NCI-H2081 (cell line): ENCODE measurements at regions not wholly inside any gene's neighbourhood (a gene's known extent, or its start where the extent isn't known, plus 50 kb on each side); places are given as distances from the start of the nearest gene placed in this dataset.

Source experiments
- DNase-seq, 2 experiments: peaks; one replicate each; lab custom pipeline; 2025; lab: John Stamatoyannopoulos, UW

- DNase-seq: no peak
Measured at GRCh38 chr15:39347453-39347852, 233.4 kb upstream of the THBS1 start.

GRCh38 chr15:39350785-39351184 lies 230.1 kb upstream of the THBS1 start:
- DNase-seq: no peak

GRCh38 chr15:39354189-39354588 lies 226.7 kb upstream of the THBS1 start:
- no peak for DNase-seq

- no peak for DNase-seq
Measured at GRCh38 chr15:39357480-39358268, 223.2 kb upstream of the THBS1 start.

DNA sequence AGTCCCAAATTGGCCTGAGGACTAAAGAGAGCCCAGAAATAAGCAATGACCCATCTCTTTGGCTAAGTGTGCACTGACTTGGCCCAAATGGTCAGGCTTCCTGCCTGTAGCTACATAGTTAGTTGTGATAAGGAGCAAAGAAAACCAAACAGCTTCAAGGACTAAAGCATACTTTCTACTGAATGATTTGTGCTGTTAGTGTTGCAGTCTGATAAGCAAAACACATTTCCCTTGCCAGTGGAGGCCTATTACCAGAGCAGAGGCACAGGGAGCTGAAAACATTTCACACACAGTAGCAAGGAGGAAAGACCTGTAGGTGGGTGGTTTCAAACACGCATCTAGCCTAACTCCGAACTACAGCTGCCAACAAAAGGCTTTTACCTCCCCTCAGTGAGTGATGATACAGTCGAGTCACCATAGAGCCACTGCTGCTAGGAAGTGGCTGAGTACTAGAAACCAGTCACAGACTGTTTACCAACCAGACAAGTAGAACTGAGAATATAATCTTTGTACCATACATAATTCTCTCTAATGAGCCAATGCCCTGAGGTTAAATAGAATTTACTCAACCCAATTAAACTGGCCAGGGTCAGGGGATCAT lies 222.3 kb upstream of the THBS1 start:
- DNase-seq: no peak

- no peak for DNase-seq
Measured at GRCh38 chr15:39359771-39360170, 221.1 kb upstream of the THBS1 start.

DNA sequence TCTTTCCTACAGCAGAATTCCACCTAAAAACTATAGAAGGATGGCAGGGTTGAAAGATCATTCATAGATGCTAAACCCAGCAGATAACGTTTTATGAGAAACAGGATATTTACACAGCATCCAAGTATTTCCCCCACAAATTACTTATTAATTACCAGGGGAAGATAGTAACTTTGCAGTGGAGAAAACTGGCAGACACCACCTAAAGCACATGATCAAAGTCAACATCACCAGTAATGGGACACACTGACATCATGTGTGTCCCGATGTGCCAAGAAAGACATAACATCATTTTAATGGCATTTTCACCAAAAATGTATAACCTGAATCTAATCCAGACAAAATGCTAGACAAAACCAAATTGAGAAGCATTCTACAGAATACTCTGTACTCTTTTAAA lies 220.4 kb upstream of the THBS1 start:
- no peak for DNase-seq

GRCh38 chr15:39361497-39361896 lies 219.4 kb upstream of the THBS1 start:
- DNase-seq: no peak

DNA sequence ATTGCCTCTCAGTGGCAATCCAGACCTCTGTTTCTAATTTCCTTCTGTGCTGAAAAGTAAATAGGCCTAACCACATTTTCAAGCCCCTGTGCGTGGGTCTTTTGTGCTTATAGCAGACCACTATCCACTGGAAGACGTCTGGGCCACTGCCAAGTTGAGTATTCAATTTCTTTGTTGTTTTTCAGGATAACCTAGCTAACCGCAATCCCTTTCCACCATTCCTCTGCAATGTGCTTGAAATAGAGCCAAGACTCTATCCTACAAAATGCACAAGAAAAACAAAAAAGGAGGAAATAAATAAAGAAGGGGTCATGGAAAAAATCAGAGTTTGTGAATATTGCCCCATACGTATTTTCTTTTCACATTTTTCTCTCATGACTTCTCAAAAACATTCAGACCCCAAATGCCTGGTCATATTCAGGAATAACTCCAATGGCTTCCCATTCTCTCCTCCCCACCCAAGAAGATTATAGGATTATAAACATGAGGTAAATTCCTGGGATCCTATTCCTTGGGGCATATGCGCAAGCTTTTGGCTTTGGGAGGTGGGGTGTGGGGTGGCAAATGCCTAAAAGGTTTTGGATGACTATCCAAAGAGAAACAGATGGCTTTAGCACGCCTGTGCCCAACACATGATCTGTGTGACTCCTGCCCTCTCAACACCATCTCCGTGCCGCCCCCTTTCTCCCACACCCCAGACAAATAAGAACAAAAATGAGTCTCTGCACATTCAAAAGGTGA lies 217.9 kb upstream of the THBS1 start:
- no peak for DNase-seq

DNA sequence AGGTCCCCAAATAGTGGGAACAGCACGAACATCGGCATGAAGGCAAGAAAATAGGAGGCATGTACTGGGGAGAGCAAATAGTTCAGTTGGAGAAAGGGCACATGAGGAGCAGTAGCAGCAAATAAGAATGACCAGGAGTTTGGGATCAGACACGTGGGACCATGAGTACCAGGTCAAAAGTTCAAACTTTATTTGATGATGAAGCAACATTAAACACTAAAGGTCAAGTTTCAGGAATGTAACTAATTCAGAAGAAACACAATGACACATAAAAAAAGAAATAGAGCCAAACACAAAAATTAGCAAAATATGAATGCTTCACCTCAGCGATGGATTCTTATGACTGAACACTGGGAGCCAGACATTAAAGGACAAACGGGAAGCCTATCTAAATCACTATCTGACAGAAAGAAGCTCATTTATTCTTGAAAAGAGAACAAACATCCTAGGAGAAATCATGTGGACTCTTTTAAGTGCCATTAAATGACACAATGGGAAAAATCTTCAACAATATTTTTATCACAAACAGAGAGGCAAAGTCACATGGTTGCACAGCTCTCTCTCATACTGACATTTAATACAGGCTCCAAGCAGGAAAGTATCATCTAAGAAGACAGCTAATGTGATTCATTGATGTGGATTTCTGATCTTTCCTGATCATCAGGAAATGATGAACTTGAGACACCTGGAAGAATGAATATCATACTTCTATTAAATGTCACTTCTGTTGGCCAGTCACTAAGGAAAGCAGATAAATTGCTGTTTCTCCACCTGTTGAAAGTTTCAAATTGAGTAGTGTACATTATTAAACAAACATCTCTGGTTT lies 216.9 kb upstream of the THBS1 start:
- DNase-seq: no peak

GRCh38 chr15:39364721-39365120 lies 216.2 kb upstream of the THBS1 start:
- no peak for DNase-seq

GRCh38 chr15:39365161-39365560 lies 215.7 kb upstream of the THBS1 start:
- no peak for DNase-seq

GRCh38 chr15:39365873-39366272 lies 215.0 kb upstream of the THBS1 start:
- no peak for DNase-seq

- no peak for DNase-seq
Measured at GRCh38 chr15:39367596-39367995, 213.3 kb upstream of the THBS1 start.

- DNase-seq: no peak
Measured at GRCh38 chr15:39369768-39370167, 211.1 kb upstream of the THBS1 start.

DNA sequence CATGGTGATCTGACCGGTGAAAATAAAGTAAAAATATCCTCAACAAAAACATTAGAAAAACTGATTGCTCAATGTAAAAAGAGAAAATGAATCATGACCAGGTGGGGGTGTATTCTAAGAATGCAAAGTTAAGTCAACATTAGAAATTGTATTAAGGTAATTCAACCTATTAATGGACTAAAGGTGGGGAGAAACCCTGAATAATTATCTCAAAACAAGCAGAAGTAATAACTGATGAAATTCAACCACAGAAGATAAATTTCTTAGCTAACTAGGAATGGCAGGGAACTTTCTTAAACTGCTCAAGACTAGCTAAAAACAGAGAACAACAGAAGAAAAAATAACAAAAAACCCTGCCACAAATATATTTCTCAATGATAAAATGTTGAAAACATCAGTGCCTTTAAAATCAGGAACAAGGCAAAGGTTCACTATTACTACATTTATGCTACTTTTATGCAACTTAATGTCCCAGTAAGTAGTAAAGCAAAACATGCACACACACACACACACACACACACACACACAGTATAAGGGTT lies 204.4 kb upstream of the THBS1 start:
- no peak for DNase-seq

- no peak for DNase-seq
Measured at GRCh38 chr15:39381517-39381916, 199.4 kb upstream of the THBS1 start.

DNA sequence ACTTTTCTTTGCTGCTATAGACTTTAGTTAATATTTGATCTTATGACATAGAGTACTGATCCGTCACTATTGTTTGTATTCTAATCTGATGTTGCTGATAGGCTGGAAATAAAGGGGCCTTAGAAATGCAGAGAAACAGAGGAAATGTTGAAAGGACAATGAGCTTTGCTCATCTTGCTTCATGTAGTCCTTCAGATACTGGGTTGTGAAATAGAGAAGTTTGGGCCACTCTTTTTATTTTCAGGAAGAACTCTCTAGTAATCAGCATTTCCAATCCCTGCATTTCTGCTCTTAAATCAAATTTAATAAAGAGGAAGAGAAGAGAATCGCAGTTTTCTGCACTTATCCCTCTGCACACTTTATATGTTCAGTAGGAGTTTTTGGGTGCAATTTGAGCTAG lies 192.8 kb upstream of the THBS1 start:
- no peak for DNase-seq

- DNase-seq: no peak
Measured at GRCh38 chr15:39391230-39391629, 189.6 kb upstream of the THBS1 start.

GRCh38 chr15:39392469-39393047 lies 188.3 kb upstream of the THBS1 start:
- no peak for DNase-seq

DNA sequence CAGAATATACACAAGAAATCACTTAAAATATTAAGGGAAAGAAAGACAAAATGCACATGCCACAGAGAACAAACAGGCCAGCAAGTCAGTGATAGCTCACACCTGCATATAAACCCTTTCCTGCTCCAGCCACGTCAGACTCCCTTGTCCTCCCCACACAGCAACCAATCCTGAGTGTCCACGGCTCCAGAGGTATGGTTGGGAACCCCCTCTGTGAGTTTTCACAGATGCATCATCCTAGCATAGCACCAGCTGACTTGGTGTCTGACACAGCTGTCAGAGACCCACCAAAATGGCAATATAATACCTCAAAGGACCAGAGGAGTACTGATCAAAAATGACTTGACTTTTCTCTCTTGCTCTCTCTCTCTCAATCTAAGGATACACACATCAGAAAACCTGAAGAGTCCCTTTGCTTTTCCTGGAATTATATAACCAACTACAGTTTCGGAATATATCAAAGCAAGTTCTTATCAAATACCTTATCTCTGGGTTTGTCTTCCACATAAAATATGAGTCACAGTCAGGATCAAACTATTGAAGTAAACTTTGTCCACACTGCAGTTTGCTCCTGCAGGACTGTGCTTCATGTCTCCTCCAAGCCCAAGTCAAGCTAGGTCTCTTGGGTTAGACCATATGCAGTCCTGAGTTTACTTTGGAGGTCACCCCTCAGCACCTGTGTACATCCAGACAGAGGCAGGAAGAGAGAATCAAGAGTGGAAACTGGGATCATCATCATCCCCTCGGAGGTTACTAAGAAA lies 187.1 kb upstream of the THBS1 start:
- no peak for DNase-seq
